NOMO-1 treated with DMSO at 0.1 percent for 48 hours (cell line): ENCODE measurements at regions not wholly inside any gene's neighbourhood (a gene's known extent, or its start where the extent isn't known, plus 50 kb on each side); places are given as distances from the start of the nearest gene placed in this dataset.

Experiments
- DNase-seq: peaks from one replicate; lab custom pipeline; 2025; ENCODE audit not compliant: unreplicated experiment; lab: John Stamatoyannopoulos, UW

GRCh38 chr10:112091703-112092102 lies 91.9 kb downstream of the GPAM start:
- DNase-seq, result no peak

GRCh38 chr10:112092519-112092918 lies 91.0 kb downstream of the GPAM start:
- DNase-seq, result no peak

- no peak for DNase-seq
These were observed 88.6 kb downstream of the GPAM start for GRCh38 chr10:112094984-112095383.

GRCh38 chr10:112095731-112096130 lies 87.8 kb downstream of the GPAM start:
- DNase-seq, result no peak

GRCh38 chr10:112098682-112099081 lies 84.9 kb downstream of the GPAM start:
- DNase-seq, result no peak
